ENCODE measurements at regions not wholly inside any gene's neighbourhood (a gene's known extent, or its start where the extent isn't known, plus 50 kb on each side); places are given as distances from the start of the nearest gene placed in this dataset.

- no peak for TF ChIP-seq EZH2 (IDR thresholded peaks at IDR 0.05; ENCODE audit: borderline replicate concordance, low read depth, low read length, severe bottlenecking)
- no peak for TF ChIP-seq CTCF (IDR thresholded peaks at IDR 0.05; ENCODE audit: extremely low read depth in 1 of 2, insufficient read depth in 1 of 2, low read depth in 1 of 2, low read length in 2 of 2)
- no peak for TF ChIP-seq POLR2A (IDR thresholded peaks at IDR 0.05; ENCODE audit: low read depth, low read length)
- no peak for TF ChIP-seq JUN (IDR thresholded peaks at IDR 0.05; ENCODE audit: borderline replicate concordance, insufficient read depth, insufficient read length, low read depth)
- no peak for TF ChIP-seq POLR2AphosphoS5 (IDR thresholded peaks at IDR 0.05; ENCODE audit: insufficient read depth, low read depth, low read length)
- no peak for TF ChIP-seq MYC (IDR thresholded peaks at IDR 0.05; ENCODE audit: low read depth, low read length)
Observed at GRCh38 chr6:138570725-138571029, 71.4 kb upstream of the NHSL1 start.

Measured in endothelial cell of umbilical vein (primary cell).